Prostate gland (tissue), 2 donors: ENCODE measurements at regions not wholly inside any gene's neighbourhood (a gene's known extent, or its start where the extent isn't known, plus 50 kb on each side); places are given as distances from the start of the nearest gene placed in this dataset.

ENCODE experiments used
- DNase-seq: peaks from one replicate; pipeline ENCODE4 v3.0.0-alpha.2; 2019; ENCODE audit warnings: low spot score
- H3K27ac ChIP-seq, 2 donors: fragments of 200-600 bp; sonication (generic); 2 replicates each; pipeline ENCODE4 v1.5.1; 2017 to 2019
- H3K27me3 ChIP-seq: fragments of 200-600 bp; sonication (generic); replicated peaks from 2 replicates; pipeline ENCODE4 v1.5.1; 2019; ENCODE audit not compliant: insufficient read depth
- H3K36me3 ChIP-seq, 2 donors: fragments of 200-600 bp; sonication (generic); 1 replicate in 1 of 2; 2 replicates in 1 of 2; pipeline versions ENCODE4 v1.5.1 to v1.8.1; 2017 to 2019
- H3K4me1 ChIP-seq: fragments of 200-600 bp; sonication (generic); replicated peaks from 2 replicates; pipeline ENCODE4 v1.5.1; 2019
- H3K4me3 ChIP-seq, 2 donors: fragments of 200-600 bp; sonication (generic); 2 replicates each; pipeline ENCODE4 v1.5.1; 2017 to 2019
- H3K9me3 ChIP-seq: fragments of 200-600 bp; sonication (generic); 2 replicates; pipeline ENCODE4 v1.5.1; 2017
- POLR2A ChIP-seq: fragments of 450-650 bp; IDR thresholded peaks from one replicate; pipeline ENCODE4 v1.6.1; 2016; ENCODE audit warnings: antibody characterized with exemption, mild to moderate bottlenecking
- POLR2AphosphoS5 ChIP-seq: sonication (generic); formaldehyde crosslinking; IDR thresholded peaks from one replicate; pipeline ENCODE4 v1.6.1; 2017; ENCODE audit warnings: antibody characterized with exemption
- WGBS: methylation state at CpG from one replicate; pipeline ENCODE4 v1.1.5; 2018; 5-methylcytosine and 5-hydroxymethylcytosine counted together
- intact Hi-C: fragments of 100-400 bp; cut with DNase I; formaldehyde crosslinking; loops from one replicate; pipeline ENCODE4 v1.14.2; 2022
- TF ChIP-seq, protein P1 (sequence below), 4 experiments: fragments of 200-600 bp in 2 of 4; fragments of 450-650 bp in 2 of 4; sonication (generic) in 2 of 4; IDR thresholded peaks; 1 replicate in 3 of 4; 2 replicates in 1 of 4; pipeline ENCODE4 v1.5.1; 2016 to 2019; ENCODE audit warnings: antibody characterized with exemption in 4 of 4, mild to moderate bottlenecking in 2 of 4, moderate library complexity in 2 of 4

DNA sequence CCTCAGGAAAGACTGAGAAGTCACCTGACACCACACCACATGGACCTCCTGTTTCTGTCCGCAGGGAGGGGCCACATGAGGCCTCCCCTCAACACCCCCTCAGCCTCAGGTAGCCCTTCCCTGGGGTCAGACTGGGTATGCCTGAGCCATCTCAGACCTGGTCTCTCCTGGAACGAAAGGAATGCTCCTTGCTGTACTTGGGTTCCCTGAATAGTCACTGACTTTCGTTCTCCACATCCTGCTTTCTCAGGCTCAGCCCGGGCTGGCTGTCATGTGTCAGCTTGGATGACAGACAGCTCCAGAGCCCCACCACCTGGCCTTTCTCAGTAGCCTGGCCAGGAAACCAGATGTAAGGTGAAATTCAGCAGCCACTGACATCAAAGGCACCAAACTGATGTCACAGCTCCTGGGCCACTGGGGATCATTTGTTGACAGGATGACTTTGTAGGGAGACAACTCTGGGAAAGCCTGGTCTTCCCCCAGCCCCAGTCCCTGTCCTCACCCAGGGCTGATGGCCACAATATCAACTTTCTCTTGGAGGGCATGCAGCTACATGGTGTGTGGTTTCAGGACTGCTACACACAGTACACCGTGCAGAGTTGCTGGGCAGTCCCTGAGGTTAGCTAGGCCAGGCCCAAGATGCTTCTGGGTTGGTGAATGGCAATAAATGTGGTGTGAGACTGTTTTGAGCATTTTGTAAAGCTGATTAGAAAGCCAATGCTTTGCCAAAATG lies 141.4 kb upstream of the MRPS22 start:
- no peak for TF ChIP-seq POLR2A
- TF ChIP-seq, protein P1, sequence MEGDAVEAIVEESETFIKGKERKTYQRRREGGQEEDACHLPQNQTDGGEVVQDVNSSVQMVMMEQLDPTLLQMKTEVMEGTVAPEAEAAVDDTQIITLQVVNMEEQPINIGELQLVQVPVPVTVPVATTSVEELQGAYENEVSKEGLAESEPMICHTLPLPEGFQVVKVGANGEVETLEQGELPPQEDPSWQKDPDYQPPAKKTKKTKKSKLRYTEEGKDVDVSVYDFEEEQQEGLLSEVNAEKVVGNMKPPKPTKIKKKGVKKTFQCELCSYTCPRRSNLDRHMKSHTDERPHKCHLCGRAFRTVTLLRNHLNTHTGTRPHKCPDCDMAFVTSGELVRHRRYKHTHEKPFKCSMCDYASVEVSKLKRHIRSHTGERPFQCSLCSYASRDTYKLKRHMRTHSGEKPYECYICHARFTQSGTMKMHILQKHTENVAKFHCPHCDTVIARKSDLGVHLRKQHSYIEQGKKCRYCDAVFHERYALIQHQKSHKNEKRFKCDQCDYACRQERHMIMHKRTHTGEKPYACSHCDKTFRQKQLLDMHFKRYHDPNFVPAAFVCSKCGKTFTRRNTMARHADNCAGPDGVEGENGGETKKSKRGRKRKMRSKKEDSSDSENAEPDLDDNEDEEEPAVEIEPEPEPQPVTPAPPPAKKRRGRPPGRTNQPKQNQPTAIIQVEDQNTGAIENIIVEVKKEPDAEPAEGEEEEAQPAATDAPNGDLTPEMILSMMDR (IDR thresholded peaks at IDR 0.05), result peak in 1 of 4 experiments; percentile 12
- TF ChIP-seq POLR2AphosphoS5, result no peak
- 55% methylated on average over 5 of the region's 5 CpGs for WGBS

DNA sequence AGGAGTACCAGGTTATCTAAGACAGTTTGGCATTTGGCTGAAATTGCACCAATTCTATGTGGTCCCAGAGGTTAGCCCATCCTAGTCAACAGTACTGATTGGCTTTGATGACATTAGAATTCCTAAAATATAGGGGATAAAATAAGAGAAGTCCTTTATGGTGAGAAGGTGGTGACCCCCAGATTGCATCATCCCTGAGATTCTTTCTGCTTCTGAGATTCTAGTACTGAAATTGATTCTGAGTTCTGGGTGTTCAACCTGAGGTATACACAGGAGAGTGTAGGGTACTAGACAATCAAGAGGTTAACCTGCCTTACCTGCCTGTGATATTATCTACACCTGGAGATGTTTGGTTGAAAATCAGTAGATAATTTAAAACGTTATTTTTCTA lies 140.9 kb upstream of the MRPS22 start:
- H3K9me3 ChIP-seq, result no peaks in the 10 kb centered on the region
- no peak for DNase-seq
- intact Hi-C loops, result no loop called here
- no peaks in the 10 kb centered on the region for H3K4me1 ChIP-seq
- no peak overlapping the region for H3K27ac ChIP-seq
- TF ChIP-seq, protein P1 (IDR thresholded peaks at IDR 0.05), result no peak
- TF ChIP-seq POLR2AphosphoS5 (no peak), POLR2A (no peak)
- 51% methylated on average over 1 of the region's 1 CpG for WGBS
- no peaks in the 10 kb centered on the region for H3K27me3 ChIP-seq
- H3K4me3 ChIP-seq, result no peak overlapping the region
- no peaks in the 10 kb centered on the region for H3K36me3 ChIP-seq

More for the DNA sequence above, 141.4 kb upstream of the MRPS22 start:
- no peaks in the 10 kb centered on the region for H3K27me3 ChIP-seq
- no peaks in the 10 kb centered on the region for H3K9me3 ChIP-seq
- intact Hi-C loops, result no loop called here
- no peaks in the 10 kb centered on the region for H3K36me3 ChIP-seq
- no peak overlapping the region for H3K27ac ChIP-seq
- no peaks in the 10 kb centered on the region for H3K4me1 ChIP-seq
- no peak overlapping the region for H3K4me3 ChIP-seq
- DNase-seq, result no peak

DNA sequence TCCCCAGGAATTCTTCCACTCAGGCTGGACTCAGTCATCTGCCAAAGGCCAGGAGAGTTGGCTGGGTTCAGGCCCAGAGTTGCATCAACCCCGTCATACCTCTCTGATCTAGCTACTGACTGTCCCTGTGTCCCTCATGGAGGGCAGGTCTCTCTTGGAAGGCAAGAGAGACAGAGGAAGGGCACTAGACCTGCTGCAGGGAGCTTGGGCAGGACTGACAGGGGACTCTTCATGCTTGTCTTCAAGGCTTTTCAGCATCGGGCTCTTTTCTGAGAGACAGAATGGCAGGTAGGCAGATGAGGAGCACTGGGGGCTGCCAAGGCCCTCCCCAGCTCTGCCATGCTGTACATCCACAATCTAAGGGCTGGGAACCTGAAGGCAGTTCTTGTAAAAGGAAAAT lies 140.1 kb upstream of the MRPS22 start:
- TF ChIP-seq, protein P1 (IDR thresholded peaks at IDR 0.05), result no peak
- no peak for TF ChIP-seq POLR2A
- no peak for TF ChIP-seq POLR2AphosphoS5
- no peak for DNase-seq
- intact Hi-C loops, result no loop called here
- no peaks in the 10 kb centered on the region for H3K27me3 ChIP-seq
- H3K9me3 ChIP-seq, result no peaks in the 10 kb centered on the region
- H3K4me1 ChIP-seq, result no peaks in the 10 kb centered on the region
- WGBS, result 93% methylated on average over 2 of the region's 2 CpGs
- H3K4me3 ChIP-seq, result no peak overlapping the region
- H3K27ac ChIP-seq, result no peak overlapping the region
- H3K36me3 ChIP-seq, result no peaks in the 10 kb centered on the region

DNA sequence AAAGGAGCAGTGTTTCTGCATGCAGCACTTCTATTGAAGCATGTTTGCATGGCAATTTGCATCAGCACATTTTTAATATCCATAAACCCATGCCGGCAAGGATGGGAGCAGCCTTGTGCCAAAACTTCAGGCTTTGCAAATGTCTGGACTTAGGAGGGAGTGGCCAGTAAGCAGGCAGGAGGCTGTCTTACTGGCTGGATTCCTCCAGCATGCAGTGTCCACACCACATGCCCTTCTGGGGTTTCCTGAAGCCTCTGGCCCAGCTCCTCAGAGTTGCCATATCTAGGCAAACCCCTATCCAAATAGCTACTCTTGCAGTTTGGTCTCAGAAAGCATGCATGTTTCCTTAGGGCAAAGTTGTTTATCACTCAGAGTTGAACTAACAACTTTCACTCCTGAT lies 139.1 kb upstream of the MRPS22 start:
- Histone ChIP-seq H3K27me3 (no peaks in the 10 kb centered on the region), H3K27ac (no peak overlapping the region), H3K36me3 (no peaks in the 10 kb centered on the region), H3K4me3 (no peak overlapping the region), H3K9me3 (no peaks in the 10 kb centered on the region), H3K4me1 (no peaks in the 10 kb centered on the region)
- no peak for DNase-seq
- intact Hi-C loops, result no loop called here
- TF ChIP-seq POLR2A (no peak), POLR2AphosphoS5 (no peak)
- TF ChIP-seq, protein P1 (IDR thresholded peaks at IDR 0.05), result no peak
- WGBS, result 36% methylated on average over 1 of the region's 1 CpG

DNA sequence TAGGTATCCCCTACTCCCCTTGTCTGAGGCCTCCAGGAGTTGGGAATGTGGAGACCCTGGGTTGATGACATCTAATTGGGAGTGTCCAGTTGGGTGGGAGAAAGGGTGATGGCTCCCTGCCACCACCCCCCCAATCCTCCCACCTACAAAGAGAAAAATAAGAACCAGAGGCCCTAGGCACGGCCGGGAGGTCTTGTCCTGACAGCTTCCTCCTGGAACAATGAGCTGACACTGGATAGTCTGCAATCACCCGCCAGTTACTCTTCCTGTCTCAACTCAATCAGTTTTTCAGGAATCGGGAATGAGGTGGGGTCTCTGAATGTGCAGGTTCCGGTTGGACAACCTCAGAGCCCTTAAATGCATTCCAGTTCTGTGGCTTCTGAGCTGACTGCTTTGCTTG lies 129.9 kb upstream of the MRPS22 start:
- intact Hi-C loops, result no loop called here
- TF ChIP-seq, protein P1 (IDR thresholded peaks at IDR 0.05), result no peak
- TF ChIP-seq POLR2A (no peak), POLR2AphosphoS5 (no peak)
- WGBS, result 56% methylated on average over 5 of the region's 5 CpGs
- Histone ChIP-seq H3K4me1 (no peaks in the 10 kb centered on the region), H3K4me3 (no peak overlapping the region), H3K27me3 (no peaks in the 10 kb centered on the region), H3K36me3 (no peaks in the 10 kb centered on the region), H3K9me3 (no peaks in the 10 kb centered on the region), H3K27ac (no peak overlapping the region)
- no peak for DNase-seq
